Activated CD8-positive, alpha-beta memory T cell treated with anti-CD3 and anti-CD28 coated beads, Interleukin-2, amount 50 U/mL, for 24 hours (primary cell): ENCODE measurements at regions not wholly inside any gene's neighbourhood (a gene's known extent, or its start where the extent isn't known, plus 50 kb on each side); places are given as distances from the start of the nearest gene placed in this dataset.
"Not testable (repeated sequence)": the region's sequence is repeated elsewhere in the genome, so short reads cannot be mapped to it uniquely, and the experiment has no call there.

Source experiments
- DNase-seq: peaks from one replicate; pipeline ENCODE4 v3.0.0-alpha.2; 2020; ENCODE audit errors: extremely low read depth

- no peak for DNase-seq
These were observed 144.4 kb downstream of the PTBP2 start for GRCh38 chr1:96865731-96866685.

- DNase-seq, result no peak
These were observed 151.2 kb downstream of the PTBP2 start for GRCh38 chr1:96872757-96873156.

- DNase-seq, result no peak
These were observed 157.1 kb downstream of the PTBP2 start for GRCh38 chr1:96878640-96879039.

- no peak for DNase-seq
These were observed 159.0 kb downstream of the PTBP2 start for GRCh38 chr1:96880626-96881025.

GRCh38 chr1:96882096-96882495 is 160.5 kb downstream of the PTBP2 start:
- no peak for DNase-seq

GRCh38 chr1:96886474-96886873 is 164.9 kb downstream of the PTBP2 start:
- DNase-seq, result no peak

GRCh38 chr1:96887501-96887900 is 165.9 kb downstream of the PTBP2 start:
- DNase-seq, result no peak

- DNase-seq, result no peak
These were observed 180.3 kb downstream of the PTBP2 start for GRCh38 chr1:96901783-96902363.

- DNase-seq, result no peak
These were observed 190.7 kb downstream of the PTBP2 start for GRCh38 chr1:96912248-96912647.

- not testable (repeated sequence) for DNase-seq
These were observed 194.1 kb downstream of the PTBP2 start for GRCh38 chr1:96915701-96916100.

GRCh38 chr1:96918406-96918805 is 196.8 kb downstream of the PTBP2 start:
- no peak for DNase-seq

- no peak for DNase-seq
These were observed 200.6 kb downstream of the PTBP2 start for GRCh38 chr1:96922181-96922580.

GRCh38 chr1:96923753-96924152 is 202.2 kb downstream of the PTBP2 start:
- DNase-seq, result no peak

GRCh38 chr1:96926176-96926575 is 204.6 kb downstream of the PTBP2 start:
- DNase-seq, result no peak

- DNase-seq, result no peak
These were observed 205.5 kb downstream of the PTBP2 start for GRCh38 chr1:96927125-96927524.

- DNase-seq, result no peak
These were observed 209.6 kb downstream of the PTBP2 start for GRCh38 chr1:96931136-96931535.

GRCh38 chr1:96934282-96934681 is 212.7 kb downstream of the PTBP2 start:
- no peak for DNase-seq

- no peak for DNase-seq
These were observed 223.0 kb downstream of the PTBP2 start for GRCh38 chr1:96944432-96945092.

GRCh38 chr1:96945509-96946084 is 224.0 kb downstream of the PTBP2 start:
- no peak for DNase-seq

- DNase-seq, result no peak
These were observed 233.9 kb downstream of the PTBP2 start for GRCh38 chr1:96955307-96956012.

GRCh38 chr1:96962216-96962615 is 240.6 kb downstream of the PTBP2 start:
- DNase-seq, result no peak

GRCh38 chr1:96962751-96963211 is 241.2 kb downstream of the PTBP2 start:
- no peak for DNase-seq
